GM19372 (cell line): ENCODE measurements at regions not wholly inside any gene's neighbourhood (a gene's known extent, or its start where the extent isn't known, plus 50 kb on each side); places are given as distances from the start of the nearest gene placed in this dataset.

ENCODE experiments used
- ATAC-seq: cut with Tn5 transposase; IDR thresholded peaks from one replicate; pipeline ENCODE4 v1.9.1; 2021; ENCODE audit warnings: mild to moderate bottlenecking, low read depth, moderate library complexity; ENCODE audit not compliant: unreplicated experiment

DNA sequence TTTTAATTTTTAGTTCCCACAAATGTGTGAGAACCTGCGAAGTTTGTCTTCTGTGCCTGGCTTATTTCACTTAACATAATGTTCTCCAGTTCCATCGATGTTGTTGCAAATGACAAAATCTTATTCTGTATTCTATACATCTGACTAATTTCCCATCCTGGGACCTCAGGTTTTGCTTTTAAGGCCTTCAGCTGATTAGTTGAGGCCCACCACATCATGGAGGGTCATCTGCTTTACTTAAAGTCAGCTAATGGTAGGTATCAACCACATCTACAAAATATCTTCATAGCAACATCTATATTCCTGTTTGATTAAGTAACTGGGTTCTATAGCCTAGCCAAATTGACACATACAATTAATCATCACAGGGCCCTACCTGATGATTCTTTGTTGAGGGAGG is 534.0 kb downstream of the EFNB2 start:
- ATAC-seq = no peak

DNA sequence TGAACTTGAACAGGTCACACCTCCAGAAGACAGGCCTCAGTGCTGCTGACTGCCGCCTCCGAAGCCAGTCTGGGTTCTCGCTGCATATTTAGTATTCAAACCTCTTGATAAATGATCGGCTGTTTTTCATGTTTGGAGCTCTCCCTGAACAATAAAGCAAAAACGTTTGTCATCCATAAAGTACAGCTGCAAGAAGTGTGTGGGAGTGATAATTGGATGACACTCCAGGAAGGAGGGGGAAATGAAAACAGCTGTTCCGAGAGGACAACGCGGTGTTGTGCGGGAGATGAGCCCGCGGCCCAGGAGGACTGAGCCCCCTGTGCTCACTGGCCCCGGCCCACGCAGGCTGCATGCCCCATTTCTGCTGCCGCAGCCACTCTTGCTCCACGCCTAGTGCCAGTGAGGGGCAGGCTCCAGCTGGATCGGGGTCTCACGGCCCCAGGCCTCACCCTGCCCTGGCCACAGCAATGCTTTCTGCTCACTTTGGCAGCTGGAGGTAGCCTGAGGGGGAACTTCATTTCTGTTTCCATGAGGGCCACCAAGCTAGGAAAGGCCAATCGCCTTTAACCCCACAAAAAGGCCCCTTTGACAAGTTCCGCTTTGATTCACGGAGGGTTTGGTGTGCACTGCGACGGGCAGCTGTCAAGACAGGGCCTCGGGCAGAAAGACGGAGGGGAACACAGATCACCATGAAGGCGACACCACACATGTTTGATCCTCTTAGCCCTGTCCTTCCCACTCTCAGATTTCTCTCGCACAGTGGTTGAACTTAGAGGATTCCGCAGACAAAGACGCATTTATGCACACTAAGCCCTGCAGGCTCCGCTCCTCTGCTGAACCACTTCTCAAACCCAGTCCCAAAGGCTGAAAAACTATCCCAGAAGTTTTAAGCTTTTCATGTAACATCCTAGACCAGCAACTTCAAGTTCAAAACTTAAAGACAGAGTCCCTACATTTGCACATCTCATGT is 537.6 kb downstream of the EFNB2 start:
- ATAC-seq = no peak

DNA sequence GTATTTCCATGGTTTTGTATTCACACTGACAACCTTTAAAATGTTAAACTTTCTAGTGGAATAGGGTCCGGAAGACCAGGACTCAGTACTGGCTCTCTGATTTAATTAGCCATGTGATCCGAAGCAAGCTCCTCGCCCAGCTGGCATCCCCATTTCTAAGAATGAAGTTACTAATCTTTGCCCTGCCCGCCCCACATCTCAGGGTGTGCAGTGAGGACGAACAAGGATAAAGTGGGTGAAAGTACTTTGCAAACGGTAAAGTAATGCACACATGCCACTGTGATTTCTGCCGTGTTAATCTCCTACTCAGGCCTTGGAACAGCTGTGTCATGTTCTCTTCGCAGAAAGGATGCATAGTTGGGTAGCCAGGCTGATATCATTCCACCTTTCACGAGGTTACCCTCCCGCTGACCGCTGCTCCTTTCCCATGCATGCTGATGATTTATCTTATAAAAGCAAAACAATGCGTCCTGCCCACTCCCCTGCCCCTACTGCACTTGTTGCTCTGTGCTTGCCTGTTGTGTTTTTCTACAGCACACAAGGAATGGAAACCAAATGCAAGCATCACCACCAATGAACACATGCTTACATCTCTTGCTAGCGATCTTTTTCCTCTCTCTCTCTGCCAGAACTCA is 539.0 kb downstream of the EFNB2 start:
- no peak for ATAC-seq

DNA sequence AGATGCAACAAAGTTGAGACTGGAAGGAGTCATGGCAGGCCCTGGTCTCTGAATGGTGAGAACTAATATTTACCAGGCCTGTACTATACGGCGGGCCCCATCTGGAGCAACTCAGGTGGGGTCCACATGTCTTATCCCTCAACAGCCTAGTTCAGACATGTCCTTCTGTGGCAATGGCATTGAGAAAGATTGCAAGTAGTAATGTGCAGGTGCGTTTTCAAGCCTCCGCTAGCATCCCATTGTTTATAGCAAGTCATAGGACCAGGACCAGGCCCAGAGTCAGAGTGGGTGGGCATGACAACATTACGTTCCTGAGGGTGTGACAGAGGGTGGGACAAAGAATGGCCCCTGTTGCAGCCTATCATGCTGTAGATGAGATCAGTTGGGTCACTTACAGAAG is 541.1 kb downstream of the EFNB2 start:
- ATAC-seq = no peak

DNA sequence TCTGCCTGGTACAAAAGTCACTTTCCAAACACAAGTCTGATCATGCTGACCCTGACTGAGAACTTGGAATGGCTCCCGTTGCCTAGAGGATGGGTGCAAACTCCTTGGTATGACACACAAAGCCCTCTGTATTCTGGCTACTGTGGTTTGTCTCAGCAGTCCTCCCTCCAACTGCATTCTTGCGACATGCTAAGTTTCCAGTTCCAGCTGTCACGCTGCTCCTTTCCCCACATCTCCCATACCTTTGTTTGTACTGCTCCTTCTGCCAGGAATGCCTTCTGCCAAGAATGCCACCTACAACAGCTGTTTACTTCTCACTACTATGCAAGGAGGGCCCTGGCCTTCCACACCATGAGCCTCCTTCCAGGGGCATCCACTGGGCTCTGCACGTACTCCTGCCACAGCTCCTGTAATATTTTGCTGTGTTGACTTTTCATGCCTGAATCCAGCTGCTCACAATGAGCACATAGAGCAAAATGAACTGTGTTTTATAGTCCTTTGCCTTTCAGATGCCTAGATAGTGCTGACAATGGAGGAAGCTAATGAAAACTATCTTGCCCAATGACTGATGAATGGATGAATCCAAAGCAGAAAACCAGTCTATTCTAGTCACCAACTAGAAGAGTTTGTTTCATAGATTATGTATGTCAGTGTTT is 543.7 kb downstream of the EFNB2 start:
- no peak for ATAC-seq

DNA sequence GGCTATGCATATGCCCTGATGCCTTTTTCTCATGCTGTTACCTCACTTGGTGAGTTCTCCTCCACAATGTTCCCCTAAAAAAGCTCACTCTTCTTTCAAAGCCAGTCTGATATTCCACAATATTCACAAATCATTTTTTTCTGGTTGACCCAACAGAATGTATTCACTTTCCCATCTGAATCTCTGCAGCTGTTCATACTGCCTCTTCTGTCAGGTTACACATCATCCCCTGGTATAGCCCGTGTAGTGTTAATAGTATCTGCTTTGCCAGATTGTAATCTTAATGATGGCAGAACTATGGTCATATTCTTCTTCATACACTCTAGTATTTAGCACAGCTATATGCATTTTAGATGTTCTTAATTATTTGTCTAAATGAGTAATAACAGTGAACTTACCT is 544.3 kb downstream of the EFNB2 start:
- ATAC-seq = no peak

DNA sequence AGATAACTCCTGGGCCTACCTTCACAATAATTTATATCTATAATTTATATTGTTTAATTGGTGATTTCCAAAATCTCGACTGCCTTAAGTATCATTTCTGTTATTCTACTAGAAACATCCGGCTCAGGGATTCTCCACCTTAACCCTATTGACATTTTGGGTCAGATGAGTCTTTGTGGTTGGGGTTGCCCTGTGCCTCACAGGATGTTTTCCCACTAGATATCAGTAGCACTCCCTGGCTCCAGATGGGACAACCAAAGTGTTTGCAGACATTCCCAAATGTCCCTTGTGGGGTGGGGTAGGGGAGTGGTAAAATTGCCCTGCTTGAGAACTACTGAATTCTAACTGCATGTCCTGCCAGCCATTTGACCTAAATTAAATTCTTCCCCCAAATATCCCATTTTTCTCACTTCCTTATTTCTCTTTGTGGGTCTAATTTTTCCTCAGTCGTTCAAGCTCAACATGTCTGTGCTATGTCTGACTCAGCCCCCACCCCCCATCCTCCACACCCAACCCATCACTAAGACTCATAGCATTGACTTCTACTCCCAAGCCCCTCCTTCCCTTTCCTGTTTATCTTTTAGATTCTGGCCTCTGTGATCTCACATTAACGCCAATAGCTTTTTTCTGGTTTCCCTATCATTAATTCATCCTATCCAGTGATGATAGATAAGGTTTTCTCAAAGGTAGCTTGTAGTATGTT is 545.1 kb downstream of the EFNB2 start:
- no peak for ATAC-seq

DNA sequence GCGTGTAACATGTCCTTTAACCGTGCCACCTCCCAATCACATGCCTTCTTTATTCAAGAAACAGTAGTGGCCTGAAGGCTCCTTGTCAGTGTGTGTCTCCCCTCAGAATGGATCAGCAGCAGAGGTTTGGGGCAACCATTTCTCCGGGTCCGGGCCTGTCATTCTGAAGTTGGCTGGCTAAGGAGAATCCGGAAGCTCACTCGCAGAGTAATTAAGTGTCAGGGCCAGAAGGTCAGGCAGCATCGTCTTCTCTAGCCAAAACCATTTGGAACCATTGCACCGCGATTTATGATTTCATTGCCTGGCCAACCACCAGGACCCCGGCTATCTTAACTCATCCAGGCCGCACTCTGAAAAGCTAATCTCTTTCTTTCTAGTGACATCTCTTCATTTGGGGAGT is 550.8 kb downstream of the EFNB2 start:
- no peak for ATAC-seq

DNA sequence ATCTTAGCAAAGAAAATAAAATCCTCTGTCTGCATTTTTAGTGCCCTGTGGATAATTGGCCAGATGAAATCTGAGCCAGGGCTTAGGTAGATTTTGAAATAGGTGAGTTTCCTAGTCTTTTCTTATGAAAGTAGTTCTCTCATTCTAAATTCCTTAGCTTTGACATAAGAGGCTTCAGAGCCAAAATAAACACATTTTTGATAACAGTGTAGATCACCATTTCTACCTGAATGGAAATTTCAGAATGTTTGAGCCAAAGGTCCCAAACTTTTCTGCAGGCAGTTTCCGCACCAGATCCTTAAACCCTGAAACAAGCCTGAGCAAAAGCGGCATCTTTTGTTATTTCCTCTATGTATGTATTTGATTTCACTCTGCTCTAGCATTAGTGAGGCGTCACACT is 551.2 kb downstream of the EFNB2 start:
- ATAC-seq = no peak

DNA sequence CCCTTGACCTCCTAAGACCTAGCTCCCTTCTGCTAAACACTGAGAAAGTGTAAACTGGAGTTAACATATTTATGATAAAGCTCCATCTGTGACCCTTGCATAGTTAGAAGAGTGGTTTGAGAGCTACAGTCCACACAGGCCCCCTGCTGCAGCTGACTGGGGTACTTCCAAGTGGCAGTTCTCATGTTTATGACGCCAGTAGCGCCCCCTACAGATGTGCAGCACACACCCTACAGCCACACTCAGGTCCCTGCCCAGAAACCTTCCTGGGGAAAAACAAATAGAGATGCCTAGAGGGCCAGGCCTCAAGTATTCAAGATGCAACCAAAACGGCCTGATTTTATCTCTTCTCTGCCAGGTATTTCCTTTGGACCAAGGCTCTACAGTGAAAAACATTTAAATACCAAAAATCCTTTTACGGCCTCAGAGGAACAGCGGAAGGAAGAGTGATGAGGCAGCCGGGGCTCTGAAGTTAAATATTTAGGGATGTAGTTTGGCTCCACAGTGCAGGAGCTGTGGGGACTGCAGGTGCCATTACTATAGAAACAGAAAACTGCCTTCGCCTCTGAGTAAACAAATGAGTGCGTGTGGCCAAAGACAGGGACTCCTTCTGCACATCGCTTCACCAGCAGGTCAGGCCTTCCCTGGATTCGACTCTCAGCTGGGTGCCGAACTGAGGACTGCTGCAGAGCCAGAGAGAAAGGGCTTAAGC is 553.1 kb downstream of the EFNB2 start:
- no peak for ATAC-seq

DNA sequence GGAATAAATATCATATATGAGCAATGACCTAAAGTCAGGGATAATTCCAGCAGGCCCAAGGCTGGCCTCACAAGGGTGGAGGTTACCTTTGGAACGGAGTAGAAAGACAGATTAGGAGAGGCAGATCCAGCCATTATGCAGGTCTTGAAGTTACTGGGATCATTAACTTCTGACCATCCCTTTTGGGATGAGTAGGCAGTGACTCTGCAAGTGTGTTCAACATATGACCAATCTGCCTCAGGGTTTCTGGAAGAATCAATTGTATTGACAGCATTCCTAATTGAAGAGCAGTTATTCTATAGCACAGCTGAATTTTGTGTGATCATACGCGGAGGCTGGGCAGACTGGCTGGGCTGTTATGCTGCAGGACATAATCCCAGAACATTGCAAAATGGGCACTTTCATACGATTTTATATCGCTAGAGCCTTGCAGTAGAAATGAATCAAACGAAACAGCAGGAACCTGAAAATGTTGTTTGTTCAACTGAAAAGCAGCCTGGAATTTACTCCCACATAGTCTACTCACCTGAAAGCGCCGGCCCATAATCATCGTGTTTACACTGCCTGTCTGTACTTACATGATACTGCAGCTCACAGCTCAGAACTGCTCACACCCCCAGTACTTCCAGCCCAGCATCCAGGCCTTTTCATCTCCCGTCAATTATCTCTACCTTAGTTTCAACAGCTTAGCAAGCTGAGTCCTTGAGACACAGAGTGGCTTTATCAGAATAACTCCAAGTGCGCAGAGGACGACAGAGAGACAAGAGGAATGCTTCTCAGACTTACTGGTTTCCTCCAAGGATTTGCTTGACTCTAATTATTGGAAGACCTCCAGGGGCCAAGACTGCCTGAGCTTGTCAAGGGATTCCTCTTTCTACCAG is 556.1 kb downstream of the EFNB2 start:
- no peak for ATAC-seq

DNA sequence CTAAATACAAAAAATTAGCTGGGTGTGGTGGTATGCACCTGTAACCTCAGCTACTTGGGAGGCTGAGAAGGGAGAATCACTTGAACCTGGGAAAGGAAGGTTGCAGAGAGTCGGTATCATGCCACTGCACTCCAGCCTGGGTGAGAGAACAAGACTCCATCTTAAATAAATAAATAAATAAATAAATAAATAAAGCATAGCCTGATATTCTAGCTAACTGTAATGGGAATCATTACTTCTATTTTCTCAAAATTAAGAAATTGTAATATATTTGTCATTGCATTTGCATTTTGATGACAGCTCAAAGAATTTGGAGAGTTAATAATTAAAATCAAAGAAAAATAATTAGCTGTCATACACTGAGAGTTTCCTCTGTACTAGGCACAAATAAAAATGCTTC is 561.1 kb downstream of the EFNB2 start:
- ATAC-seq = no peak

DNA sequence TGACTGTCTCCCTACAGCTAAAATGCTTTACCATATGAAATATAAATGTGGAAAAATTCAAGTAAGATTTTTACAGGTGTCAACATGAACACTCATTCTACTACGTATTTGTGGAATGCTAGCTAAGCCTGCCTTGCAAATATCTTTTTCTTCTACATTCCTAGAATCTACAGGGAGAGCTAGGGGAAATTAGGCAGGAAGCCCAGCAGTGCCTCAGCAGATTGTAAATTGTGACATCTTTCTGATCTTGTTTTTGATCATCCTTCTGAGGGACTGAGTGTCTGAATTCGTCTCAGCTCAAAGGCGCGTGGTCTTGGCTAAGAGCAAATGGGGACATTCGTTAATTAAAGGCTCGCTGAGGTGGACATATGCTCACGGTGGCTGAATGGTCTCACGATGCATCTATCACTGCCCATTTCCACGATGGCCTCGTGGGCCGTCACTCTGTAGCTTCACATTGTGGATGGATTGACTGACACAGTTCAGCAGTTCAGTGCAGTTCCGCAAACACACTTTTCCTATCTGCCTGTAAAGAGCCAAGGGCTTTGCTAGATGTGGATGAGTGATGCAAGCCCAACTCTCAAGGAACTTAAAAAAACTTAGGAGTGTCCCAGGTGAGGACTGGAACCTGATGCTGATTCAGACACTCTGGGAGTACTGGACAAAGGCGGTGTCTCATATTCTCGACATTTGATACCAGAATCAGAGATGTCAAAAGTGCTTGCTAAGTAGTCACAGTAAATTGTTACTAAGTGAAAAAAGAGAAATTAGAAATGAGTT is 562.5 kb downstream of the EFNB2 start:
- no peak for ATAC-seq

DNA sequence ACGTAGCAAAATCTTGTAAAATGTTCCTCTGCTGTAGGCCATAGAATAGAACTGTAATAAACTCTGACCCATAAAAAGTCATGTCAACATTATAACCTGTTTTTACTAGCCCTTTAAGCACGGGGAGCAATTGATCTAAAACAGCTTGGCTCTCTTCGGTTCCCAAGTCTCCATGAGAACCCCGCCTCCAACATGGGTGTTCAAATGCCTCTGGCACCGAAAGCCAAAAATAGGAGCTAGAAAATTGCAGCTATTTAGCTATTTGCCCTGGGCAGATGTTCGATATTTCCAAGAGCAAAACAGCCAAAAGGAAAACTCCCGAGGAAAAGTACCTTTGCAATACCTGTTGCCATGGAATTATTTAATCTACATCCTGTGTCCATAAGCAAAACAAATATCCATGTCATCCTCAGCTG is 563.1 kb downstream of the EFNB2 start:
- ATAC-seq = no peak

DNA sequence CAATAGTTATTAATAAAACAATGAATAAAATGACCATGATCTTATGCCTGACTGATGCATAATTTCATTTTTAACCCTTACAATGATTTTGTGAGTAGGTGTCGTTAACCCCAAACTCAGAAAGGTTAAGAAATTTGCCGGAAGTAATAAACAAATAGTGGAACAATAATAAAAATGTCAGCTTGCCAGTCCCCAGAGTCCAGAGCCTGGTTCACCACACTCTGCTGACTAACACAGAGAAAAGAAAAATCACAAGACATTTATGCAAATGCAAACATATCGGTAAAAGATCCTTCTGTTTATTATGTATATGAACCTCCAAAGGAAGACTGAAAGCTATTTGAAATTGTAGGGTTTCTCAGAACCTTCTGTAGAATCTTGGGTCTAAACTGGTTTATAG is 563.7 kb downstream of the EFNB2 start:
- ATAC-seq = no peak

DNA sequence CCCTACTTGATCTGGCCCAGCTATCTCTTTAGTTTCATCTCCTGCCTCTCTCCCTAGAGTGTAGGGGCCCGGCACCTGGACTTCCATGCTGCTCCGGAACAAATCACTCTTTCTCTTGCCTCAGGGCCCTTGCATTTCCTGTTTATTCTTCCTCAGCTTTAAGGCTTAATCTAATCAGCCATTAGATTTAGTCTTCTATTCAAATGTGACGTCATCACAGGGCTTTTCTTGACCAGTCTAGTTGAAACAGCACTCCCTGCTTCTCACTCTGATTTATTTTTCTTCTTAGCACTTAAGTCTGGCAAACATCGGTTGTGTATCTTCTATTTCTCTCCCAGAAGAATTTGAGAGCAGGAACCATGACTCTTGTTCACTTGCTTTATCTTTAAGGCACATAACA is 564.1 kb downstream of the EFNB2 start:
- no peak for ATAC-seq

DNA sequence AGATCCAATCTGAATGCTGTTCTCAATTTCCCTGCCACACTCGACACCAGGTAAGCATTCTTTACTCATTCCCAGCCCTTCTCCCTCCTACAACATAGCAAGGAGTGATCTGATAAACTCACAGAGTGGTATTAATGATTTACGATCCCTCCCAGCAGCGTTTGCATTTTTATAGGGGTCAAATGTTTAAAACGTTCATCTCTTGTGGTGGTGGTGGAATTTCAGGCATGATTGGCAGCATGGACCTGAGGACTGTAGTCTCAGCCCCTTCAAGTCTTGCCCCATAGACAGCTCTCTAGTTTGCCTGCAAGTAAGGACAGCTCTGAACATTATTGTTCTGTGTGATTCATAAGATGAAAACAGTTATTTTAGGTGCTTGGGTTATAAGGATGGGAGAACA is 565.7 kb downstream of the EFNB2 start:
- ATAC-seq = no peak

DNA sequence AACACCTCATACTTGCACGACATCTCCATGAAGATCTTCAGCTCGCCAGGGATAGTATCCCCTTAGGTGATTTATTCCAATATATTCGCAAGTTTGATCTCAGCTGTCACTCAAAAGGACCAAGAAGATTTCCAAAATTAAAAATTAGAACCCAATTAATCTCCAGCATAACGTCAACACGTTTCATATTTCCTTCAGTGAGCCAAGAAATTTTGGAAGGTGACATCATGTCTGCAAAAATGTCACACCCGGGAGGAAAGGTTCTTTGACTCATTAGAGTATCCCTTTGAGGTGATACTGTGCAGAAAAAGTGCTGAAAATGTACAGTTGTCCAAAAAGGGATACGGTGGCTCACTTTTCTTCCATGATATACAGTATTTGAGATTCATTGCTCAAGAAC is 569.6 kb downstream of the EFNB2 start:
- ATAC-seq = no peak

DNA sequence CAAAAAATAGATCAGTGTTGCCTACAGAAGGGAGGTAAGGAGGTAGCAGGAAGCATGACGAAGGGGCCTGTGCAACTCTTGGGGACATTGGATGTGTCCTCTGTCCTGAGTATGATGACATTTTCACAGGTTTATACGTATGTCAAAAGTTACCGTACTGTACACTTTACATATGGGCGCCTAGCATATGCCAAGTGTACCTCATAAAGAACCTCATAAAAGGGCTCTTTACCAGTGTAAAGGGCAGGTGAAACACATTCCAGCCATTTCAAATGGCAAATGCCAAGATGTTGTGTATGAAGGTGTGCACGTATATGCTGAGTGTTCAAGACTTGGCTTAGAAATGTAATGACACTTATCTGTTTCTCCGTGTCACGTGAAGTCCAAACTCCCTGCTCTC is 573.4 kb downstream of the EFNB2 start:
- no peak for ATAC-seq
